ENCODE measurements at regions not wholly inside any gene's neighbourhood (a gene's known extent, or its start where the extent isn't known, plus 50 kb on each side); places are given as distances from the start of the nearest gene placed in this dataset.

DNA sequence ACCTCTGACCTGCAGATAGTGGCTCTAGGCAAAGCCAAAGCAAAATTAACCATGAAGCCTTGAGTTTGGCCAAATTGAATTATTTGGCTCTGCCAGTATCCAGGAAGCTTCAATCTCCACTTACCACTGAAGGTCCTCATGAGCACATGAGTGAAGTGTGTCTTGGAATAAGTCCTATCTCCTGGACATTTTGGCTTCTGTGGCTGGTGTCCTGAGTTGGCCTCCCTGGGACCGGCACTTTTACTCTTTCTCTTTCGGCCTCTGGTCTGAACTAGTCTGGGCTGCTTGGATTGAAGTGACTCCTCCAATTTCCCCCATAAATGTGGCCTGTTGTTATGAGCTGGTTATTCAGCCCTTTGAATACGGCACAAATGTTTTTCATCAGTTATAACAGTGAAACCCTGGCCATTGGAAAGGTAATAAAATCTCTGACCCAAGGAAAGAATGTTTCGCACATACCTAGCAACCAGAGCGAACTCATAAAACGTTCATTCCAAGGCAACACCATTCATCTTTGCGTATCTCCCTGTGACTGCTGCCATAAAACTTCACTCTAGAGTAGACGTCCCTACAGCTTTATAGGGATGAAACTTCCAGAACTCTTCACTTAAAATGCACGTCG is 216.4 kb downstream of the LPIN1 start:
- TF ChIP-seq CTCF (IDR thresholded peaks at IDR 0.05; ENCODE audit: borderline replicate concordance, extremely low read depth, low read length, poor library complexity, severe bottlenecking), result no peak
- TF ChIP-seq EZH2 (IDR thresholded peaks at IDR 0.05; ENCODE audit: borderline replicate concordance, low read depth, low read length, severe bottlenecking), result no peak
